ENCODE measurements at regions not wholly inside any gene's neighbourhood (a gene's known extent, or its start where the extent isn't known, plus 50 kb on each side); places are given as distances from the start of the nearest gene placed in this dataset.

GRCh38 chr13:72368031-72368430, 359.4 kb downstream of the MZT1 start:
- no peaks in the 10 kb centered on the region for H3K27me3 Mint-ChIP-seq (ENCODE audit: low read depth)
- ChIA-PET CTCF (no interaction called here), POLR2A (no interaction called here)
- H3K9me3 Mint-ChIP-seq (ENCODE audit: insufficient read depth): no peaks in the 10 kb centered on the region
- H3K27ac Mint-ChIP-seq: no peak overlapping the region
- no peak for DNase-seq
- no peak overlapping the region for H3K4me3 Mint-ChIP-seq
- ATAC-seq: no peak
- no peaks in the 10 kb centered on the region for H3K4me1 Mint-ChIP-seq (ENCODE audit: low read depth)
- no peaks in the 10 kb centered on the region for H3K36me3 Mint-ChIP-seq (ENCODE audit: low read depth)

GRCh38 chr13:72346716-72347115, 380.7 kb downstream of the MZT1 start:
- Mint-ChIP-seq H3K9me3 (ENCODE audit: insufficient read depth) (no peaks in the 10 kb centered on the region), H3K4me1 (ENCODE audit: low read depth) (no peaks in the 10 kb centered on the region), H3K36me3 (ENCODE audit: low read depth) (no peaks in the 10 kb centered on the region), H3K27ac (no peak overlapping the region), H3K4me3 (no peak overlapping the region), H3K27me3 (ENCODE audit: low read depth) (no peaks in the 10 kb centered on the region)
- ATAC-seq (no peak), DNase-seq (no peak)
- CTCF ChIA-PET: no interaction called here
- POLR2A ChIA-PET: no interaction called here

DNA sequence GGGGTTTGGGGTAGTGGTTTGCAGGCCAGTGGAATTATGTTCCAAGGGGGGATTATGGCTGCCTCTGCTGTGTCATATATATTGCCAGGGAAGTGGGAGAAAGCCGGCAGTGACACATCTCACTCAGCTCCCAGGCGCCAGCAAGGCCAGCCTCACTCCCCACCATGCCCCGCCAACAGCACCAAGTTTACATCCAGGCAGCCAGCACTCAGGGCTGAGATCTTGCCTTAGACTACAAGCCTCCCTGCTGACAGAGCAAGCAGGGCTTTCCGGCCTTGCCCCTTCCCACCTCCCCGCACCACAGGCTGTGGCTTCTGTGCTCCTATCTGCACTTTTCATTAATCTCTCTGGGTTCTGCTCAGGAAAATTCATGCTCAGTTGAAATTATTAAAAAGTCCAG, 385.1 kb downstream of the MZT1 start:
- H3K4me1 Mint-ChIP-seq (ENCODE audit: low read depth): no peaks in the 10 kb centered on the region
- no peaks in the 10 kb centered on the region for H3K9me3 Mint-ChIP-seq (ENCODE audit: insufficient read depth)
- no peak for ATAC-seq
- H3K27ac Mint-ChIP-seq: no peak overlapping the region
- ChIA-PET POLR2A (no interaction called here), CTCF (no interaction called here)
- H3K4me3 Mint-ChIP-seq: no peak overlapping the region
- H3K36me3 Mint-ChIP-seq (ENCODE audit: low read depth): no peaks in the 10 kb centered on the region
- DNase-seq: no peak
- H3K27me3 Mint-ChIP-seq (ENCODE audit: low read depth): no peaks in the 10 kb centered on the region

GRCh38 chr13:72341904-72342303, 385.5 kb downstream of the MZT1 start:
- no peak for DNase-seq
- ChIA-PET POLR2A (no interaction called here), CTCF (no interaction called here)
- no peaks in the 10 kb centered on the region for H3K4me1 Mint-ChIP-seq (ENCODE audit: low read depth)
- H3K4me3 Mint-ChIP-seq: no peak overlapping the region
- no peaks in the 10 kb centered on the region for H3K27me3 Mint-ChIP-seq (ENCODE audit: low read depth)
- no peak for ATAC-seq
- no peaks in the 10 kb centered on the region for H3K36me3 Mint-ChIP-seq (ENCODE audit: low read depth)
- H3K27ac Mint-ChIP-seq: no peak overlapping the region
- no peaks in the 10 kb centered on the region for H3K9me3 Mint-ChIP-seq (ENCODE audit: insufficient read depth)

DNA sequence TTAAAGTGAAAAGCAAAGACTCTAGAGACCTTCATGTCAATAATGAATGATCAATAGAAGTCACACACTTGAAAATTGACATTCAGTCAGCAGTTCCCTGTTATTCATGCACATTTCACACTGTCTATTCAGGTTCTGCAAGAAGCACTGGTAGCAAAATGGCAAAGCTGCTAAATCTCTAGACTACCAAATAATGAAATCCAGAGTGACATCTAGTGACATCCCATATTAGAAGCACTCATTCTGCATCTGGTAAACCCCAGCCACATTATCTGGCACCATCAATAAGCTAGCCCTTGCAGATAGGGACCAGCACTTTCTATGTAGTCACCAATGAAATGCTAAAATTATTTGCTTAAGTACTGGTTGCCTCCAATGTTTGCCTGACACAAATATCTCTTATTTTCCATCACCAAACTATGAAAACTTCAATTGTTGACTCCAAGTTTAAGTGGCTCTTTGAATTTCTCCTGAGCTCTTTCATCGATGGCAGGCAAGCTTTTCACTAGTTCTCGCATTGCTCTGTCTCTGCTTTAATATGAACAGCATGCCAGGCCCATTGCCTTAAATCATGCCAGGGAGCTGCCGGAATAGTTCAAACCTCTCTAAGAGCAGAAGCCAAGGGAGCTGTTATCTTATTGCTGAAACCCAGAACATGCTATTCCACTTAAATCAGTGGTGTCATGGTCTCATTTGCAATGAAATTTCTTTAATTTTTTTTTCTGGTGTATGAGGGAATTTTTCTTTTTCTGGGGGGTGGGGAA, 409.9 kb downstream of the MZT1 start:
- H3K36me3 Mint-ChIP-seq (ENCODE audit: low read depth): no peaks in the 10 kb centered on the region
- no peak overlapping the region for H3K27ac Mint-ChIP-seq
- ChIA-PET CTCF (no interaction called here), POLR2A (no interaction called here)
- no peak overlapping the region for H3K4me3 Mint-ChIP-seq
- DNase-seq: no peak
- ATAC-seq: no peak
- no peaks in the 10 kb centered on the region for H3K27me3 Mint-ChIP-seq (ENCODE audit: low read depth)
- H3K4me1 Mint-ChIP-seq (ENCODE audit: low read depth): no peaks in the 10 kb centered on the region
- no peaks in the 10 kb centered on the region for H3K9me3 Mint-ChIP-seq (ENCODE audit: insufficient read depth)

GRCh38 chr13:72316716-72317115, 410.7 kb downstream of the MZT1 start:
- Mint-ChIP-seq H3K4me3 (no peak overlapping the region), H3K4me1 (ENCODE audit: low read depth) (no peaks in the 10 kb centered on the region), H3K9me3 (ENCODE audit: insufficient read depth) (no peaks in the 10 kb centered on the region), H3K36me3 (ENCODE audit: low read depth) (no peaks in the 10 kb centered on the region), H3K27ac (no peak overlapping the region), H3K27me3 (ENCODE audit: low read depth) (no peaks in the 10 kb centered on the region)
- POLR2A ChIA-PET: no interaction called here
- no peak for DNase-seq
- ATAC-seq: no peak
- CTCF ChIA-PET: no interaction called here

GRCh38 chr13:72315312-72315711, 412.1 kb downstream of the MZT1 start:
- no peaks in the 10 kb centered on the region for H3K36me3 Mint-ChIP-seq (ENCODE audit: low read depth)
- no peaks in the 10 kb centered on the region for H3K9me3 Mint-ChIP-seq (ENCODE audit: insufficient read depth)
- H3K27ac Mint-ChIP-seq: no peak overlapping the region
- ChIA-PET CTCF (no interaction called here), POLR2A (no interaction called here)
- no peaks in the 10 kb centered on the region for H3K27me3 Mint-ChIP-seq (ENCODE audit: low read depth)
- DNase-seq (no peak), ATAC-seq (no peak)
- H3K4me3 Mint-ChIP-seq: no peak overlapping the region
- no peaks in the 10 kb centered on the region for H3K4me1 Mint-ChIP-seq (ENCODE audit: low read depth)

DNA sequence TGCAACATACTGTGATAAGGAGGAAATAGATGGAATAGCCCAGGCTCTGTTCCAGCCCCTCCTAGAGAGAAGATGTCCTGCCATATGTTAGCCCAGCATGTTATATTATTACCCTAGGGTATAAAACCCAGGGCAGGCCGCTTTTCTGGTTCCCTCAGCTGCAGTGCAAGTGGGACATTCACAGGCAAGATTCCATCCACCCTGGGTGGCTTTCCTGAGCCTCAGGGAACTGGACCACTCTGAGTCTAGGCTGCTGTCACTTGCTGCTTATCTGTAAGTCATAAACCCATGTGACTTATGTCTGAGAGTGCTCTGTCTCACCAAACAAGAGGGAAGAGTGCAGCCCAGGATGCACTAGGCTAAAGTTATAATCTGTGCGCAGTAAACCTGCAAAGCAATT, 413.2 kb downstream of the MZT1 start:
- no peaks in the 10 kb centered on the region for H3K9me3 Mint-ChIP-seq (ENCODE audit: insufficient read depth)
- ChIA-PET CTCF (no interaction called here), POLR2A (no interaction called here)
- H3K27ac Mint-ChIP-seq: no peak overlapping the region
- H3K27me3 Mint-ChIP-seq (ENCODE audit: low read depth): no peaks in the 10 kb centered on the region
- H3K4me1 Mint-ChIP-seq (ENCODE audit: low read depth): no peaks in the 10 kb centered on the region
- H3K4me3 Mint-ChIP-seq: no peak overlapping the region
- DNase-seq: no peak
- no peaks in the 10 kb centered on the region for H3K36me3 Mint-ChIP-seq (ENCODE audit: low read depth)
- no peak for ATAC-seq

- H3K27ac Mint-ChIP-seq: no peak overlapping the region
- POLR2A ChIA-PET: no interaction called here
- ATAC-seq (no peak), DNase-seq (no peak)
- no peaks in the 10 kb centered on the region for H3K9me3 Mint-ChIP-seq (ENCODE audit: insufficient read depth)
- CTCF ChIA-PET: no interaction called here
- no peaks in the 10 kb centered on the region for H3K27me3 Mint-ChIP-seq (ENCODE audit: low read depth)
- H3K36me3 Mint-ChIP-seq (ENCODE audit: low read depth): no peaks in the 10 kb centered on the region
- H3K4me3 Mint-ChIP-seq: no peak overlapping the region
- H3K4me1 Mint-ChIP-seq (ENCODE audit: low read depth): no peaks in the 10 kb centered on the region
Measured at GRCh38 chr13:72313546-72313945, 413.9 kb downstream of the MZT1 start.

- CTCF ChIA-PET: no interaction called here
- Mint-ChIP-seq H3K9me3 (ENCODE audit: insufficient read depth) (no peaks in the 10 kb centered on the region), H3K27me3 (ENCODE audit: low read depth) (no peaks in the 10 kb centered on the region), H3K4me1 (ENCODE audit: low read depth) (no peaks in the 10 kb centered on the region), H3K27ac (no peak overlapping the region), H3K36me3 (ENCODE audit: low read depth) (no peaks in the 10 kb centered on the region), H3K4me3 (no peak overlapping the region)
- POLR2A ChIA-PET: no interaction called here
- DNase-seq: no peak
- ATAC-seq: no peak
Measured at GRCh38 chr13:72303941-72304746, 423.3 kb downstream of the MZT1 start.

DNA sequence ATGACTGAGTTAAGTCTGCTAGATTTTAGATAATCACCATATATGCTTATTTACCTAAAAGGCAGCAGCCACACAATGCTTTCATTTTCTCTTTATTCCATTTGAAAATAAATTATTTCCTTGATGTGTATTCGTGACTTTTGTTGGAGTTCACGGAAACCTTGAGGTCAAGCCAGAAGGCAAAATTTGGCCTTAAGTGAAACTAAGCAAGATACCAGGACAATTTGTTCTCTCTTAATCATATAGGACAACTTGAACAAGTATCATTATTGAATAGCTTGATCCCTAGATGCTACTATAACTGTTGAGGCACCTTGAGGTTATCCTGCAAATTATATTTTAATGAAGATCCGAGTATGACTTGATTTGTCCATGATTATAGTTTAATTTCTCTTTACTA, 429.2 kb upstream of the DACH1 start:
- no peak overlapping the region for H3K4me3 Mint-ChIP-seq
- DNase-seq (no peak), ATAC-seq (no peak)
- no peaks in the 10 kb centered on the region for H3K27me3 Mint-ChIP-seq (ENCODE audit: low read depth)
- ChIA-PET CTCF (no interaction called here), POLR2A (no interaction called here)
- H3K27ac Mint-ChIP-seq: no peak overlapping the region
- H3K4me1 Mint-ChIP-seq (ENCODE audit: low read depth): no peaks in the 10 kb centered on the region
- peaks cover 8% of the 10 kb centered on the region for H3K9me3 Mint-ChIP-seq (ENCODE audit: insufficient read depth)
- no peaks in the 10 kb centered on the region for H3K36me3 Mint-ChIP-seq (ENCODE audit: low read depth)

- Mint-ChIP-seq H3K27ac (no peak overlapping the region), H3K4me1 (ENCODE audit: low read depth) (no peaks in the 10 kb centered on the region), H3K4me3 (no peak overlapping the region), H3K9me3 (ENCODE audit: insufficient read depth) (peaks cover 8% of the 10 kb centered on the region), H3K27me3 (ENCODE audit: low read depth) (no peaks in the 10 kb centered on the region), H3K36me3 (ENCODE audit: low read depth) (no peaks in the 10 kb centered on the region)
- no peak for DNase-seq
- no peak for ATAC-seq
- CTCF ChIA-PET: no interaction called here
- POLR2A ChIA-PET: no interaction called here
Measured at GRCh38 chr13:72295153-72295552, 428.1 kb upstream of the DACH1 start.

DNA sequence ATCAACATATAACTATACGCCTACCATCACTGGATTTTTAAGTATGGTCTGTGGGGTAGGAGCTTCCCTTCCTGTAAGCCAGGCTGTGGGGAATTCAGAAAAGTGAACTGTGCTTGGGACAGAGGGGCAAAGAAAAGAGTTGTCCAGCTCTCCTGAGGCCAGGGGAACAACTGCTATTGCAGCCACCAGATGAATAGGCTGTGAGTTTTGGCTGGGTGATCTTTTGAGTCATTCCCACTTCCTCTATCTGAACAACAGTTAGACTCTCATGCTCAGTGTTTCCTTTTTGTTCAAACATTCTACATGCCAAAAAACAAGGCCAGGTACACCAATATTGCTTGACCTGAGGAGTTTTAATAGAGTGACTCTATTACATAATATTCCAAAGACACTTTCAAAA, 426.2 kb upstream of the DACH1 start:
- H3K9me3 Mint-ChIP-seq (ENCODE audit: insufficient read depth): peaks cover 8% of the 10 kb centered on the region
- H3K4me3 Mint-ChIP-seq: no peak overlapping the region
- no peaks in the 10 kb centered on the region for H3K36me3 Mint-ChIP-seq (ENCODE audit: low read depth)
- ATAC-seq (no peak), DNase-seq (no peak)
- ChIA-PET CTCF (no interaction called here), POLR2A (no interaction called here)
- no peak overlapping the region for H3K27ac Mint-ChIP-seq
- H3K4me1 Mint-ChIP-seq (ENCODE audit: low read depth): no peaks in the 10 kb centered on the region
- H3K27me3 Mint-ChIP-seq (ENCODE audit: low read depth): no peaks in the 10 kb centered on the region
